Thyroid gland (tissue), 4 donors: ENCODE measurements at regions not wholly inside any gene's neighbourhood (a gene's known extent, or its start where the extent isn't known, plus 50 kb on each side); places are given as distances from the start of the nearest gene placed in this dataset.

Experiments used
- POLR2A ChIP-seq, 2 donors: fragments of 450-650 bp; IDR thresholded peaks; one replicate each; pipeline ENCODE4 v1.6.1; 2017; ENCODE audit warnings: antibody characterized with exemption in 2 of 2, mild to moderate bottlenecking in 2 of 2, moderate library complexity in 1 of 2
- TF ChIP-seq, protein P1 (sequence below), 6 experiments: fragments of 200-600 bp in 3 of 6; fragments of 450-650 bp in 3 of 6; sonication (generic) in 3 of 6; IDR thresholded peaks; one replicate each; pipeline ENCODE4 v1.5.1; 2016 to 2019; ENCODE audit warnings: antibody characterized with exemption in 6 of 6, mild to moderate bottlenecking in 2 of 6, inconsistent platforms in 1 of 6, moderate library complexity in 1 of 6

GRCh38 chr1:209057083-209057482, 526.4 kb upstream of the CAMK1G start:
- TF ChIP-seq, protein P1, sequence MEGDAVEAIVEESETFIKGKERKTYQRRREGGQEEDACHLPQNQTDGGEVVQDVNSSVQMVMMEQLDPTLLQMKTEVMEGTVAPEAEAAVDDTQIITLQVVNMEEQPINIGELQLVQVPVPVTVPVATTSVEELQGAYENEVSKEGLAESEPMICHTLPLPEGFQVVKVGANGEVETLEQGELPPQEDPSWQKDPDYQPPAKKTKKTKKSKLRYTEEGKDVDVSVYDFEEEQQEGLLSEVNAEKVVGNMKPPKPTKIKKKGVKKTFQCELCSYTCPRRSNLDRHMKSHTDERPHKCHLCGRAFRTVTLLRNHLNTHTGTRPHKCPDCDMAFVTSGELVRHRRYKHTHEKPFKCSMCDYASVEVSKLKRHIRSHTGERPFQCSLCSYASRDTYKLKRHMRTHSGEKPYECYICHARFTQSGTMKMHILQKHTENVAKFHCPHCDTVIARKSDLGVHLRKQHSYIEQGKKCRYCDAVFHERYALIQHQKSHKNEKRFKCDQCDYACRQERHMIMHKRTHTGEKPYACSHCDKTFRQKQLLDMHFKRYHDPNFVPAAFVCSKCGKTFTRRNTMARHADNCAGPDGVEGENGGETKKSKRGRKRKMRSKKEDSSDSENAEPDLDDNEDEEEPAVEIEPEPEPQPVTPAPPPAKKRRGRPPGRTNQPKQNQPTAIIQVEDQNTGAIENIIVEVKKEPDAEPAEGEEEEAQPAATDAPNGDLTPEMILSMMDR (IDR thresholded peaks at IDR 0.05), result no peak
- no peak for TF ChIP-seq POLR2A (IDR thresholded peaks at IDR 0.05)
